Erythroblast (primary cell): ENCODE measurements at regions not wholly inside any gene's neighbourhood (a gene's known extent, or its start where the extent isn't known, plus 50 kb on each side); places are given as distances from the start of the nearest gene placed in this dataset.

Experiments
- DNase-seq, 2 experiments: peaks; one replicate each; lab custom pipeline; 2025; lab: John Stamatoyannopoulos, UW
- GATA1 ChIP-seq: IDR thresholded peaks from 2 replicates; pipeline ENCODE4 v1.6.1; 2011; ENCODE audit warnings: low read depth, mild to moderate bottlenecking, control low read depth, low read length, moderate library complexity
- POLR2A ChIP-seq: IDR thresholded peaks from 2 replicates; pipeline ENCODE4 v1.6.1; 2011; ENCODE audit warnings: mild to moderate bottlenecking, low read length

GRCh38 chr1:187236199-187236598 lies 407.4 kb downstream of the PLA2G4A start:
- no peak for DNase-seq
- TF ChIP-seq GATA1 (no peak), POLR2A (no peak)

DNA sequence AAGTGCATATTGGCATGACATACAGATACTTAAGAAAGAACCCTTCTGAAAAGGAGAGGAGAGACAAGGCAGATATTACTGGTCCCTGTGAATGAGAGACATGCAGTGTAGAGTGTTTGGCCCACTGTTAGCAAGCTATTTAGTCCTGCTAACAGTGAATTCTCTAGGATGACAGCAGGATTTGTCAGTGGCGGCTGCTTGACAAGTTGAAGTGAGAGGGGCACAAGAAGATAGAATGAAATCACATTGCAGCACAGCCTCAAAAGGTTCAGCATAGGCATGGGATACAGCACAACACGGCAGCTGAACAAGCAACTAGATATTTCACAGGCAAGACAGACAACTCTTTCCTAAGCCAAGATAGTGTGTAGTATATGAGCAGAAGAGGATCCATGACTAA lies 407.9 kb downstream of the PLA2G4A start:
- DNase-seq, result no peak
- TF ChIP-seq POLR2A (no peak), GATA1 (no peak)

DNA sequence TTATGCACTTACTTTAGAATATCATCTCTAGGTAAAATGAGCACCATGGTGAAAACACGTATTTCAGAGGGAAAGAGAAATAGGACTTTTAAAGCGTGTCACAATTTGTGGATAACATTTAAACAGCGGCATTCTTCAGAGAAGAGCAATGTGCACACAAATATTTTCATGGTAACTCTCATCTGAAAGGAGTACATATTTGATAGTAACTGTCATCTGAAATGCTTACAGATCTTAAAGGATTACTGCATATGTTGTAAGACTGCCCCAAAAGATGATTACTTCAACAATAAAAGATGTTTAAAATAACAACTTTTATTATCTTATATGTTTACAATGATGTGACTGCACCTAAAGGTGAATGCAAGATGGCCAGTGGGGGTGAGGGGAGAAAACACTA lies 408.8 kb downstream of the PLA2G4A start:
- DNase-seq, result no peak
- TF ChIP-seq GATA1 (no peak), POLR2A (no peak)

DNA sequence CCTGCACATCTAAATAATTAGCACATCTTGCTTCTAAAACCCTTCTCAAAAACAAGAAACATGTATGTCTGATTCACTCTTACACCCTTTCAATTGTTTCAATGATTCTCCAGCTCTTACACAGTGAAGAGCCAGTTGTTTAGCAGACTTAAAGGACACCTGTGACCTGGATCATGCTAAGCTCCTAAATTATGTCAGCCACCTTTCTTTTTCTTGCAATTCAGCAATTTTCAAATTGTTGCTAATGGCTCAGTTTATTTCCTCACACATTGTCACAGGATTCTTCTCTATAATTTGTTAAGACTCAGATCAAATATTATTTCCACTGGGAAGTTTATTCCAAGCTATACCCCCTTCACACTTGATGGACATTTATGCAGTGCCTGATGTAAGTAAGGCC lies 413.2 kb downstream of the PLA2G4A start:
- TF ChIP-seq POLR2A (no peak), GATA1 (no peak)
- no peak for DNase-seq

DNA sequence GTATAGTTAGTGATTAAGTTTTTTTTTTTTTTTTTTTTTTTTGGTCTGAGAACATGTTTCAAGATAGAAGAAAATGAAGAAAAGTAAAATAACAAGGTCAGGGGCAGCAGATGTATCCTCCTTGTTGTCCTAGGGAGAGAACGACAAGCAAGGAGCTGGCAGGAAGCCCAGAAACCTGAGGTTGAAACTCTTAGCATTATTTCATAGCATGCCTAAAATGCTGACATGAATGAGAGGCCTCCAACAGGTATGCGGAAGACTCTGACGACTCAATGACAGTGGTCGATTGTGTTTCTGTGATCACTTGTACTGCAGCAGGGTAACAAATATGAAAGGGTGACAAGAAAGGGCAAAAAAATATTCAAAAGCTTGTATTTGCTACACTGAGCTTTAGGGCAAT lies 415.9 kb downstream of the PLA2G4A start:
- TF ChIP-seq GATA1, result no peak
- no peak for TF ChIP-seq POLR2A
- no peak for DNase-seq

DNA sequence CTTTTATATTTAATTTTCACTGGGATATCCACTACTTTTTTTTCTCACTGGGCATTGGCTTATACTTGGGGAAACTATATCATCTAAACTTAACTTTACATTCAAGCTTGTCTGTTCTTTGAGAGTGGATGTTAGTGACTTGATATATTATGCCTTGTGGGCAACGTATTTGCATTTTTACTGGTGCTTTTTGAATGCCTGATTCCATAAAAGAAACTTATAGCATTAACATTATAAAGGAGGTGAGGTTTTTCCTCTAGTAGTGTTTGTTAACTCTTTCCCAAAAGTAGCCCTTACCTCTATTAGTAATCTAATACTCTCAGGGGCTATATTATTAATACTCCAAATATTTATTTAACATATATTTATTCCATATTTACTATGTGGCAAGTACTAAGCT lies 416.5 kb downstream of the PLA2G4A start:
- no peak for TF ChIP-seq POLR2A
- TF ChIP-seq GATA1, result no peak
- DNase-seq, result no peak

- DNase-seq, result peak in 1 of 2 experiments; percentile 16
- TF ChIP-seq POLR2A (no peak), GATA1 (no peak)
Measured at GRCh38 chr1:187249196-187249595, 420.4 kb downstream of the PLA2G4A start.

DNA sequence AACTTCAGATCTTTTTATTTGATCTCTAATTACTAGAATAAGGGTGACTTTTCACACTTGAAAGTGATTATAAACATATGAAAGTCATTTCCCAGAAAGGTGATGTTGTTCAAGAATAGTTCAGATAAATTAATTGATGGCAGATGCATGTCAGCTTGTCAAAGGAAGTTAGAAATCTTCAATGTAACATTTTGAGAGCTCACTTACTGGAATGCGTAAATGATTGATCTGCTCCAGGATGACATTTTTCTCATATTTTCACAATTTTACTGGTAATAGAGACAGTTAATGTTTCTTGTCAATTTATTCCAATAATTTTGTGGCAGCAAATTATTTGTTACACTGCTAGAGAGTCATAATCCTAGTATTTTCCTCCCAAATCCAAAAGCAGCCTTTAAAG lies 424.2 kb downstream of the PLA2G4A start:
- TF ChIP-seq POLR2A (no peak), GATA1 (no peak)

GRCh38 chr1:187257476-187257875 lies 428.7 kb downstream of the PLA2G4A start:
- no peak for DNase-seq
- TF ChIP-seq POLR2A (no peak), GATA1 (no peak)

More for the DNA sequence above, 424.2 kb downstream of the PLA2G4A start:
- no peak for DNase-seq

- TF ChIP-seq GATA1 (no peak), POLR2A (no peak)
- no peak for DNase-seq
Measured at GRCh38 chr1:187261637-187262036, 432.9 kb downstream of the PLA2G4A start.

GRCh38 chr1:187262731-187263130 lies 434.0 kb downstream of the PLA2G4A start:
- TF ChIP-seq POLR2A, result no peak
- TF ChIP-seq GATA1, result no peak
- DNase-seq, result no peak

DNA sequence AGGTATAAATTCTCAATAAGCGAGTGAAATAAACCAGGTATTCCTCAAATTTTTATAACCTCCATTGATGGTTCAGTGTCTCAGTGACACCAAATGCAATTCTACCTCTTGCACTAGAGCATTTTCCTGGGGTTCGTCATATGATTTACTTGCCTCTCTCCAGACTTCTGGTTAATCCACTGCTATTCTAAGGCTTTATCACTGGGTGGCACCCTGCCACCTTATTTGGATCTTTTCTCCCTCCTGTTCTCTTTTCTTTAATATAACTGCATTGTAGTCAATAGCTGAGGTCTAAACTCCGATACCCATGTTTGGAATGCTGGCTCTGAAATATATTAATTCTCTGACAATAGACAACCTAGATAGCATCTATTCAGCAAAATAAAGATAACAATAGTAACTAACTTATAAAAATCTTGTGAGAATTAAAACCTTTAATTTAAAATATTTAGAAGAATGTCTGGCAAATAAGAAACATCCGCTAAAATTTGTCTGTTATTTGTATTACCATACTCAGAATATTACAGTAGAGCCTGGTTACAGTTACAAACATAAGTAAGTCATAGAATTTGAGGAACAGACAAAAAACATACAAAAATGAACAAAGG lies 436.4 kb downstream of the PLA2G4A start:
- peak; percentile 8 to 15 for DNase-seq
- no peak for TF ChIP-seq GATA1
- TF ChIP-seq POLR2A, result no peak

DNA sequence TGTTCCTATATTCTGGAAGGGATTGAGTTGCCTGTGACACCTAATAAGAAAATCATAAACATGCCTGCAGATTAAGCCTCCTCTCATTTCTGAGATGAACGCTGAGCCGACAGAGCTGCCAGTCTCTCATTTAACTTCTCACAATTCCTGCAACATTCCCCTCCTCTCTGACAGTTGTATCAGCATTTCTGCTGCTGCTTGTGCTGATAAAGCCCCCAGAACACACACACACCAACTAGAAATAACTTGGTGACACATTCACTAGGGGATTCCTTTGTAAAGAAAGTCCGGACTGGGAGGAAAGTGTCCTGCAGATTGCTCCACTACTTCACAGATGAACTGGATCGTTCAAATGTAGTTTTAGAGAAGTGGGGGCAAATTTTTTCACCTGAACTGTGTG lies 437.3 kb downstream of the PLA2G4A start:
- no peak for DNase-seq
- TF ChIP-seq GATA1 (no peak), POLR2A (no peak)

- no peak for DNase-seq
- TF ChIP-seq POLR2A (no peak), GATA1 (no peak)
Measured at GRCh38 chr1:187267827-187268226, 439.1 kb downstream of the PLA2G4A start.

DNA sequence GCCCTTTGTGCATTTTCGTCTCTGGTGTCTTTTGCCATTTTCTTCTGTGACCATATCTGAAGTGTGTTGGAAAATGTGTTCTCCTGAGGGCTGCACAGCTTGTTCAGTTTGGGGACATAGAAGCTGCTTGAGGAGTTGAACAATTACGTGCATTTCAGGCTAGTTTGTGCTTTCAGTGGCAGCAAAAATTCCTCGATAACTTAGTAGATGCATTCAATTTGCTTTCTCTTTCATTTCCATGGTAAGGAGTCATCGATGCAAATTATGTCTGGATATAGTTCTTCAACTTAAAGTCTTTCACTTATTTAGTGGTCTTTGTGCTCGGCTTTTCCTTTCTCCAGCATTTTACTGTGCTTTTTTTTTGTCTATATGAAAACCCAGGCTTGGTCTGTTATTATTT lies 441.5 kb downstream of the PLA2G4A start:
- no peak for TF ChIP-seq POLR2A
- TF ChIP-seq GATA1, result no peak
- no peak for DNase-seq

GRCh38 chr1:187275346-187275745 lies 446.6 kb downstream of the PLA2G4A start:
- no peak for DNase-seq
- TF ChIP-seq POLR2A, result no peak
- TF ChIP-seq GATA1, result no peak
